Tibial nerve (tissue), 4 donors: ENCODE measurements at regions not wholly inside any gene's neighbourhood (a gene's known extent, or its start where the extent isn't known, plus 50 kb on each side); places are given as distances from the start of the nearest gene placed in this dataset.

Experiments used
- DNase-seq, 2 donors: peaks; one replicate each; pipeline ENCODE4 v3.0.0-alpha.2; 2019; ENCODE audit warnings: low spot score in 2 of 2
- H3K27ac ChIP-seq, 4 donors: fragments of 200-600 bp; sonication (generic) in 3 of 4; one replicate each; pipeline ENCODE4 v1.5.1; 2017 to 2019; ENCODE audit warnings: mild to moderate bottlenecking in 1 of 4
- H3K27me3 ChIP-seq, 2 donors: fragments of 200-600 bp; sonication (generic) in 1 of 2; one replicate each; pipeline versions ENCODE4 v1.5.1 to v1.6.0; 2017 to 2019
- H3K36me3 ChIP-seq, 3 donors: fragments of 200-600 bp; sonication (generic); one replicate each; pipeline ENCODE4 v1.5.1; 2018 to 2019
- H3K4me1 ChIP-seq, 4 donors: fragments of 200-600 bp; sonication (generic) in 3 of 4; one replicate each; pipeline ENCODE4 v1.5.1; 2017 to 2019
- H3K4me3 ChIP-seq, 4 donors: fragments of 200-600 bp; sonication (generic) in 3 of 4; one replicate each; pipeline ENCODE4 v1.5.1; 2017 to 2019; ENCODE audit warnings: mild to moderate bottlenecking in 1 of 4, moderate library complexity in 1 of 4
- H3K9me3 ChIP-seq, 4 donors: fragments of 200-600 bp; sonication (generic) in 3 of 4; one replicate each; pipeline ENCODE4 v1.5.1; 2017 to 2019
- EP300 ChIP-seq, 2 donors: sonication (generic); formaldehyde crosslinking; IDR thresholded peaks; one replicate each; pipeline ENCODE4 v1.6.1; 2017; ENCODE audit warnings: antibody characterized with exemption in 2 of 2, mild to moderate bottlenecking in 1 of 2
- POLR2A ChIP-seq, 2 donors: fragments of 450-650 bp; IDR thresholded peaks; one replicate each; pipeline ENCODE4 v1.6.1; 2017; ENCODE audit warnings: antibody characterized with exemption in 2 of 2, mild to moderate bottlenecking in 2 of 2, moderate library complexity in 2 of 2
- WGBS, 2 donors: methylation state at CpG; one replicate each; pipeline ENCODE4 v1.1.5; 2018; 5-methylcytosine and 5-hydroxymethylcytosine counted together
- TF ChIP-seq, protein P1 (sequence below), 5 experiments: fragments of 200-600 bp in 3 of 5; fragments of 450-650 bp in 2 of 5; sonication (generic) in 3 of 5; IDR thresholded peaks; one replicate each; pipeline ENCODE4 v1.5.1; 2016 to 2019; ENCODE audit warnings: antibody characterized with exemption in 5 of 5, mild to moderate bottlenecking in 3 of 5, moderate library complexity in 2 of 5

- H3K4me3 ChIP-seq, result no peak overlapping the region
- H3K4me1 ChIP-seq, result peaks cover 0 to 28% (median 5%) of the 10 kb centered on the region in 4 donors
- no peaks in the 10 kb centered on the region for H3K9me3 ChIP-seq
- H3K27ac ChIP-seq, result no peak overlapping the region
- TF ChIP-seq EP300 (IDR thresholded peaks at IDR 0.05) (no peak), POLR2A (IDR thresholded peaks at IDR 0.05) (no peak)
- TF ChIP-seq, protein P1, sequence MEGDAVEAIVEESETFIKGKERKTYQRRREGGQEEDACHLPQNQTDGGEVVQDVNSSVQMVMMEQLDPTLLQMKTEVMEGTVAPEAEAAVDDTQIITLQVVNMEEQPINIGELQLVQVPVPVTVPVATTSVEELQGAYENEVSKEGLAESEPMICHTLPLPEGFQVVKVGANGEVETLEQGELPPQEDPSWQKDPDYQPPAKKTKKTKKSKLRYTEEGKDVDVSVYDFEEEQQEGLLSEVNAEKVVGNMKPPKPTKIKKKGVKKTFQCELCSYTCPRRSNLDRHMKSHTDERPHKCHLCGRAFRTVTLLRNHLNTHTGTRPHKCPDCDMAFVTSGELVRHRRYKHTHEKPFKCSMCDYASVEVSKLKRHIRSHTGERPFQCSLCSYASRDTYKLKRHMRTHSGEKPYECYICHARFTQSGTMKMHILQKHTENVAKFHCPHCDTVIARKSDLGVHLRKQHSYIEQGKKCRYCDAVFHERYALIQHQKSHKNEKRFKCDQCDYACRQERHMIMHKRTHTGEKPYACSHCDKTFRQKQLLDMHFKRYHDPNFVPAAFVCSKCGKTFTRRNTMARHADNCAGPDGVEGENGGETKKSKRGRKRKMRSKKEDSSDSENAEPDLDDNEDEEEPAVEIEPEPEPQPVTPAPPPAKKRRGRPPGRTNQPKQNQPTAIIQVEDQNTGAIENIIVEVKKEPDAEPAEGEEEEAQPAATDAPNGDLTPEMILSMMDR (IDR thresholded peaks at IDR 0.05), result no peak
- 51 to 57% methylated on average over 8 of the region's 8 CpGs for WGBS, 2 donors
- no peaks in the 10 kb centered on the region for H3K36me3 ChIP-seq
- H3K27me3 ChIP-seq, result no peaks in the 10 kb centered on the region
- no peak for DNase-seq
These were observed 54.2 kb upstream of the BCL2L14 start for GRCh38 chr12:12016284-12017100.

DNA sequence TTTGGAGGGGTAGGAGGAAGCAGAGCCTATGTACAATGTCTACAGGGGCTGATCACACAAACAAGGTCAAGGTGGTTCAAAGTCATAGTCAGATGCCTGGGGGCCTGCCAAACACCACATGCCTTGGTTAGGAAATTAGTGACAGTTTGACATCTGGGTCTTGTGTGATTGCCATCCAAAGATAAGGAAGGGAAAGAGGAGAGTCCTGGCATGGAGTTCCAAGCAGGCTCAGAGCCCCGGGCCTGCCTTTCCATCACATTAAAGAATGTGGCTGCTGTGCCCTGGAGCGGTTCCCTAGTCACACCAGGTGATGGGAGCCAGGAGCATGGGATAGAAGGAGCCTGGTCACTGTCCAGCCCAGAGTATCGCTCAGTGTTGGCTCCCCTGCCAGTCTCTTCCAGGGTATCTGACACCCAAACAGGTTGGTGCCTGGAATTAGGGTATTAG lies 53.6 kb upstream of the BCL2L14 start:
- DNase-seq, result no peak
- Histone ChIP-seq H3K4me1 (peaks cover 0 to 27% (median 4%) of the 10 kb centered on the region in 4 donors), H3K27ac (no peak overlapping the region), H3K4me3 (no peak overlapping the region), H3K27me3 (no peaks in the 10 kb centered on the region), H3K9me3 (no peaks in the 10 kb centered on the region), H3K36me3 (no peaks in the 10 kb centered on the region)
- 75 to 80% methylated on average over 3 of the region's 3 CpGs for WGBS, 2 donors
- no peak for TF ChIP-seq POLR2A (IDR thresholded peaks at IDR 0.05)
- TF ChIP-seq, protein P1 (IDR thresholded peaks at IDR 0.05), result no peak
- no peak for TF ChIP-seq EP300 (IDR thresholded peaks at IDR 0.05)

- 59 to 61% methylated on average over 4 of the region's 4 CpGs for WGBS, 2 donors
- TF ChIP-seq, protein P1 (IDR thresholded peaks at IDR 0.05), result no peak
- TF ChIP-seq EP300 (IDR thresholded peaks at IDR 0.05) (no peak), POLR2A (IDR thresholded peaks at IDR 0.05) (no peak)
- Histone ChIP-seq H3K4me1 (peaks cover 0 to 27% (median 4%) of the 10 kb centered on the region in 4 donors), H3K9me3 (no peaks in the 10 kb centered on the region), H3K27ac (peak overlapping the region in 1 of 4 donors; percentile 44), H3K36me3 (no peaks in the 10 kb centered on the region), H3K4me3 (no peak overlapping the region), H3K27me3 (no peaks in the 10 kb centered on the region)
- no peak for DNase-seq
These were observed 52.9 kb upstream of the BCL2L14 start for GRCh38 chr12:12017798-12018197.

DNA sequence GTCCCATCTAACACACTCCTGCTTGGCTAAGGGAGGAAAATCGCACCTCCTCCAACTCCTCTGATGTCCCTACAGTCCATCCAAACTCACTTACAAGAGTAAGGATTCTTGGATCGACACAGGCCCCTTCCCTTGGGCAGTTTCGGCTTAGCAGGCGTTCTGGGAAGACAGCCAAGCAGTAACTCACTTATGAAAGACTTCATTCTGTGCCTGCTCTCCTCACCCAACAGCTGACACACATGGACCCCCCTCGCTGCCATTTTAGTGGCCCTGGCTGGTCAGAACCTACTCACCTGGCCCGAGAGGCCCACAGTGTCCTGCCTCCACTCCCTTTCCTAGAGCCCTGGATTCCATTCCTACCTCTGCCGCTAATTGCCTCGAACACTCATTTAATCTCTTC lies 52.3 kb upstream of the BCL2L14 start:
- Histone ChIP-seq H3K36me3 (no peaks in the 10 kb centered on the region), H3K27me3 (no peaks in the 10 kb centered on the region), H3K27ac (peak overlapping the region in 2 of 4 donors; percentile 32 to 44), H3K4me3 (no peak overlapping the region), H3K9me3 (no peaks in the 10 kb centered on the region), H3K4me1 (peaks cover 0 to 27% (median 4%) of the 10 kb centered on the region in 4 donors)
- TF ChIP-seq, protein P1 (IDR thresholded peaks at IDR 0.05), result no peak
- no peak for TF ChIP-seq POLR2A (IDR thresholded peaks at IDR 0.05)
- TF ChIP-seq EP300 (IDR thresholded peaks at IDR 0.05), result no peak
- WGBS, 2 donors, result 43 to 45% methylated on average over 8 of the region's 8 CpGs
- DNase-seq, result no peak

GRCh38 chr12:12019881-12020280 lies 50.9 kb upstream of the BCL2L14 start:
- Histone ChIP-seq H3K9me3 (no peaks in the 10 kb centered on the region), H3K27ac (no peak overlapping the region), H3K4me1 (peaks cover 0 to 27% (median 4%) of the 10 kb centered on the region in 4 donors), H3K36me3 (no peaks in the 10 kb centered on the region), H3K27me3 (no peaks in the 10 kb centered on the region), H3K4me3 (no peak overlapping the region)
- 96 to 97% methylated on average over 9 of the region's 9 CpGs for WGBS, 2 donors
- TF ChIP-seq, protein P1 (IDR thresholded peaks at IDR 0.05), result no peak
- TF ChIP-seq POLR2A (IDR thresholded peaks at IDR 0.05), result no peak
- no peak for TF ChIP-seq EP300 (IDR thresholded peaks at IDR 0.05)
- no peak for DNase-seq
